GM12872 (cell line): ENCODE measurements at regions not wholly inside any gene's neighbourhood (a gene's known extent, or its start where the extent isn't known, plus 50 kb on each side); places are given as distances from the start of the nearest gene placed in this dataset.

ENCODE experiments used
- CTCF ChIP-seq: IDR thresholded peaks from 3 replicates; pipeline ENCODE4 v1.5.1; 2011; ENCODE audit warnings: low read depth, mild to moderate bottlenecking, low read length, moderate library complexity; ENCODE audit not compliant: insufficient read depth

DNA sequence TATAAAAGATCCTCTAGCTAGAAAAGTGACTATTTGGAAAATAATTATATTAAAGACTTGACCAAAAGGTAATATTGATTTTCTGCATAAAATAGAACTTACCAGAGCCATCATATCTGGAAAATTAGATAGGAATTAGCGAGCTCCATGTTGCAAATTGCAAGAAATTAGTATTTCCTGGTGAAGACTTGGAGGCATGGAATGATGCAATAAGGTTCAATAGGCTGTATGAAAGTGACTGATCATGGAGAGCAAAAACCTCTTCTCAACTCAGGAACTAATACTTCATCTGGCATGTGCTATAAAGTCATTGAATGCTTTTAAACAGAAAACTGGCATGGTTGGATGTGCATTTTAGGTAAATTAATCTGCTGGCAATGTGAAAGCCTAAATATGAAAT, 66.3 kb upstream of the UFM1 start:
- no peak for TF ChIP-seq CTCF

DNA sequence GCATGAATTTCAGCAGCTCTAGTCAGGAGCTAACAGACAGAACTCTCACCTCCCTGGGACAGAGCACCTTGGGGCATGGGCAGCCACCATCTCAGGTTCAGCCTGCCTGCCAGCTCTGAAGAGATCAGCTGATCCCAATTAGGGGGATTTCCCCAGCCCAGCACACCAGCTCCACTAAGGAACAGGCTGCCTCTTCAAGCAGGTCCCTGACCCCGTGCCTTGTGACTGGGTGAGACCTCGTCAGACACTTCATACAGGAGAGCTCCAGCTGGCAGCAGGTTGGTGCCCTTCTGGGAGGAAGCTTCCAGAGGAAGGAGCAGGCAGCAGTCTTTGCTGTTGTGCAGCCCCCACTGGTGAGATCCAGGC, 84.5 kb upstream of the UFM1 start:
- TF ChIP-seq CTCF: no peak

GRCh38 chr13:38264363-38265131, 85.1 kb upstream of the UFM1 start:
- TF ChIP-seq CTCF: no peak

GRCh38 chr13:38262211-38262610, 87.4 kb upstream of the UFM1 start:
- no peak for TF ChIP-seq CTCF

- TF ChIP-seq CTCF: no peak
These were observed 94.1 kb upstream of the UFM1 start for GRCh38 chr13:38255600-38255999.

- TF ChIP-seq CTCF: no peak
These were observed 109.8 kb upstream of the UFM1 start for GRCh38 chr13:38239874-38240273.

DNA sequence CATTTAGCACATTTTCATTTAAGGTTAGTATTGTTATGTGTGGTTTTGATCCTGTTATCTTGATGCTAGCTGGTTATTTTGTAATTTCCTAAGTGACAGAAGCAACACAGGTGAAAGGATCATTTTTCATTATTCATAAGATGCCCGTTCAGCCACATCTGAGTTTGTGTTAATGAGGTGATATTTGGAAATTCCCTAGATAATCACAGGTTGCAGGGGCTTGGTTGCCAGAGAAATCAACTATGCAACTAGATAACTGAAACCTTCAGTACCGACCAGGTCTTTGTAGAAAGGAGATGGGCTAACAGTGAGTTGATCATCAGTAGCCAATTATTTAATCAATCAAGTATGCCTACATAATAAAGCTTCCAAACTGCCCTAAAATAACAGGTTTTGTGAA, 121.3 kb upstream of the UFM1 start:
- TF ChIP-seq CTCF: no peak
